B cell (primary cell): ENCODE measurements at regions not wholly inside any gene's neighbourhood (a gene's known extent, or its start where the extent isn't known, plus 50 kb on each side); places are given as distances from the start of the nearest gene placed in this dataset.

Experiments
- CTCF ChIP-seq: fragments of 200-600 bp; IDR thresholded peaks from one replicate; pipeline ENCODE4 v1.8.0; 2022; ENCODE audit warnings: antibody characterized with exemption, mild to moderate bottlenecking
- EZH2 ChIP-seq: IDR thresholded peaks from 2 replicates; pipeline ENCODE4 v1.6.1; 2012; ENCODE audit warnings: borderline replicate concordance, low read depth, mild to moderate bottlenecking, moderate library complexity, low read length; ENCODE audit not compliant: insufficient read depth, poor library complexity, severe bottlenecking

- TF ChIP-seq CTCF (no peak), EZH2 (no peak)
These were observed 175.7 kb upstream of the NTM start for GRCh38 chr11:131194726-131195125.
